ENCODE measurements at regions not wholly inside any gene's neighbourhood (a gene's known extent, or its start where the extent isn't known, plus 50 kb on each side); places are given as distances from the start of the nearest gene placed in this dataset.

- no peak for TF ChIP-seq POLR2AphosphoS5 (IDR thresholded peaks at IDR 0.05)
- TF ChIP-seq, protein P1, sequence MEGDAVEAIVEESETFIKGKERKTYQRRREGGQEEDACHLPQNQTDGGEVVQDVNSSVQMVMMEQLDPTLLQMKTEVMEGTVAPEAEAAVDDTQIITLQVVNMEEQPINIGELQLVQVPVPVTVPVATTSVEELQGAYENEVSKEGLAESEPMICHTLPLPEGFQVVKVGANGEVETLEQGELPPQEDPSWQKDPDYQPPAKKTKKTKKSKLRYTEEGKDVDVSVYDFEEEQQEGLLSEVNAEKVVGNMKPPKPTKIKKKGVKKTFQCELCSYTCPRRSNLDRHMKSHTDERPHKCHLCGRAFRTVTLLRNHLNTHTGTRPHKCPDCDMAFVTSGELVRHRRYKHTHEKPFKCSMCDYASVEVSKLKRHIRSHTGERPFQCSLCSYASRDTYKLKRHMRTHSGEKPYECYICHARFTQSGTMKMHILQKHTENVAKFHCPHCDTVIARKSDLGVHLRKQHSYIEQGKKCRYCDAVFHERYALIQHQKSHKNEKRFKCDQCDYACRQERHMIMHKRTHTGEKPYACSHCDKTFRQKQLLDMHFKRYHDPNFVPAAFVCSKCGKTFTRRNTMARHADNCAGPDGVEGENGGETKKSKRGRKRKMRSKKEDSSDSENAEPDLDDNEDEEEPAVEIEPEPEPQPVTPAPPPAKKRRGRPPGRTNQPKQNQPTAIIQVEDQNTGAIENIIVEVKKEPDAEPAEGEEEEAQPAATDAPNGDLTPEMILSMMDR (IDR thresholded peaks at IDR 0.05), result no peak
These were observed 212.9 kb upstream of the SOX21 start for GRCh38 chr13:94925263-94925662.
